ENCODE measurements at regions not wholly inside any gene's neighbourhood (a gene's known extent, or its start where the extent isn't known, plus 50 kb on each side); places are given as distances from the start of the nearest gene placed in this dataset.

GRCh38 chr5:125181159-125181558 lies 434.7 kb upstream of the ZNF608 start:
- TF ChIP-seq CTCF (IDR thresholded peaks at IDR 0.05) (no peak), POLR2AphosphoS5 (IDR thresholded peaks at IDR 0.05; ENCODE audit: low read depth, low read length) (no peak), REST (IDR thresholded peaks at IDR 0.05; ENCODE audit: insufficient read depth in 1 of 2, low read depth in 2 of 2, low read length in 1 of 2) (no peak), SIN3A (IDR thresholded peaks at IDR 0.05; ENCODE audit: borderline replicate concordance, insufficient read depth, low read depth, low read length) (no peak)
